Ovary (tissue), 3 donors: ENCODE measurements at regions not wholly inside any gene's neighbourhood (a gene's known extent, or its start where the extent isn't known, plus 50 kb on each side); places are given as distances from the start of the nearest gene placed in this dataset.

Experiments
- EP300 ChIP-seq: sonication (generic); formaldehyde crosslinking; IDR thresholded peaks from one replicate; pipeline ENCODE4 v1.6.1; 2017; ENCODE audit warnings: antibody characterized with exemption
- TF ChIP-seq, protein P1 (sequence below), 3 donors: fragments of 450-650 bp in 2 of 3; fragments of 200-600 bp in 1 of 3; IDR thresholded peaks; one replicate each; pipeline versions ENCODE4 v1.5.1 to v1.8.0; 2016 to 2022; ENCODE audit warnings: antibody characterized with exemption in 3 of 3, mild to moderate bottlenecking in 1 of 3
- donor health status: DM: no; HTN: no; CAD: no.

DNA sequence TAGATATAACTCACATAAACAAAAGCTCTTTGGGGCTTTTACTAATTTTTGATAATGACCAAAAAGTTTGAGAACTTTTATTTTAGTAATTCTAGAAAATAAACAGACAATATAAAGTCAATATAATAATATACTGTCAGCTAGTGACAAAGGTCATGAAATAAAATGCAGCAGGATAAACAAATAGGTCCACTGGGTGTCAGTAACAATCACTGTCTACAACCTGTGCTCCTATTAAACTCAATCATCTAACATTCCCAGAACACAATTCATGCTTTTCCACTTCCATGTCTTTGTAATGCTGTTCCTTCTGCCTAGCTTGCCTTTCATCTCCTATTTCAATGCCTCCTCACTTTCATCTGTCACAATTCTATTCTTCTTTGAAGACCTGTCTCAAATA, 186.1 kb downstream of the GIPC2 start:
- TF ChIP-seq, protein P1, sequence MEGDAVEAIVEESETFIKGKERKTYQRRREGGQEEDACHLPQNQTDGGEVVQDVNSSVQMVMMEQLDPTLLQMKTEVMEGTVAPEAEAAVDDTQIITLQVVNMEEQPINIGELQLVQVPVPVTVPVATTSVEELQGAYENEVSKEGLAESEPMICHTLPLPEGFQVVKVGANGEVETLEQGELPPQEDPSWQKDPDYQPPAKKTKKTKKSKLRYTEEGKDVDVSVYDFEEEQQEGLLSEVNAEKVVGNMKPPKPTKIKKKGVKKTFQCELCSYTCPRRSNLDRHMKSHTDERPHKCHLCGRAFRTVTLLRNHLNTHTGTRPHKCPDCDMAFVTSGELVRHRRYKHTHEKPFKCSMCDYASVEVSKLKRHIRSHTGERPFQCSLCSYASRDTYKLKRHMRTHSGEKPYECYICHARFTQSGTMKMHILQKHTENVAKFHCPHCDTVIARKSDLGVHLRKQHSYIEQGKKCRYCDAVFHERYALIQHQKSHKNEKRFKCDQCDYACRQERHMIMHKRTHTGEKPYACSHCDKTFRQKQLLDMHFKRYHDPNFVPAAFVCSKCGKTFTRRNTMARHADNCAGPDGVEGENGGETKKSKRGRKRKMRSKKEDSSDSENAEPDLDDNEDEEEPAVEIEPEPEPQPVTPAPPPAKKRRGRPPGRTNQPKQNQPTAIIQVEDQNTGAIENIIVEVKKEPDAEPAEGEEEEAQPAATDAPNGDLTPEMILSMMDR (IDR thresholded peaks at IDR 0.05): no peak
- no peak for TF ChIP-seq EP300
